Liver (tissue), 3 donors: ENCODE measurements at regions not wholly inside any gene's neighbourhood (a gene's known extent, or its start where the extent isn't known, plus 50 kb on each side); places are given as distances from the start of the nearest gene placed in this dataset.

Source experiments
- GABPA ChIP-seq, 2 donors: IDR thresholded peaks in 1 of 2; conservative IDR thresholded peaks in 1 of 2; 2 replicates each; pipeline ENCODE4 v1.6.1; 2016; ENCODE audit warnings: antibody characterized with exemption in 2 of 2, mild to moderate bottlenecking in 1 of 2, moderate library complexity in 1 of 2
- JUND ChIP-seq, 2 donors: IDR thresholded peaks; 2 replicates each; pipeline ENCODE4 v1.6.1; 2016; ENCODE audit warnings: antibody characterized with exemption in 2 of 2
- NR2F2 ChIP-seq: IDR thresholded peaks from 2 replicates; pipeline ENCODE4 v1.6.1; 2016; ENCODE audit warnings: antibody characterized with exemption
- RAD21 ChIP-seq, 2 donors: IDR thresholded peaks; 2 replicates each; pipeline ENCODE4 v1.6.1; 2016; ENCODE audit warnings: antibody characterized with exemption in 2 of 2, mild to moderate bottlenecking in 2 of 2
- RXRA ChIP-seq, 2 donors: IDR thresholded peaks; 2 replicates each; pipeline ENCODE4 v1.6.1; 2017 to 2018; ENCODE audit warnings: antibody characterized with exemption in 2 of 2, mild to moderate bottlenecking in 1 of 2
- SP1 ChIP-seq: IDR thresholded peaks from 2 replicates; pipeline ENCODE4 v1.6.1; 2018; ENCODE audit warnings: antibody characterized with exemption, mild to moderate bottlenecking
- TF ChIP-seq, protein P1 (sequence below): IDR thresholded peaks from 2 replicates; pipeline ENCODE4 v1.6.1; 2016; ENCODE audit warnings: antibody characterized with exemption
- TF ChIP-seq, protein P2 (sequence below): fragments of 150-350 bp; IDR thresholded peaks from 2 replicates; pipeline ENCODE4 v1.5.1; 2017; ENCODE audit warnings: improper control_type of control experiment, low read depth, low read length; ENCODE audit not compliant: missing input control
- TF ChIP-seq, protein P3 (sequence below): IDR thresholded peaks from 2 replicates; pipeline ENCODE4 v1.6.1; 2016; ENCODE audit warnings: antibody characterized with exemption, mild to moderate bottlenecking
- TF ChIP-seq, protein P4 (sequence below): IDR thresholded peaks from 2 replicates; pipeline ENCODE4 v1.6.1; 2016; ENCODE audit warnings: antibody characterized with exemption
- TF ChIP-seq, protein P5 (sequence below): IDR thresholded peaks from 2 replicates; pipeline ENCODE4 v1.6.1; 2016; ENCODE audit warnings: antibody characterized with exemption
- donor health status: healthy.
- donor health status: healthy.

DNA sequence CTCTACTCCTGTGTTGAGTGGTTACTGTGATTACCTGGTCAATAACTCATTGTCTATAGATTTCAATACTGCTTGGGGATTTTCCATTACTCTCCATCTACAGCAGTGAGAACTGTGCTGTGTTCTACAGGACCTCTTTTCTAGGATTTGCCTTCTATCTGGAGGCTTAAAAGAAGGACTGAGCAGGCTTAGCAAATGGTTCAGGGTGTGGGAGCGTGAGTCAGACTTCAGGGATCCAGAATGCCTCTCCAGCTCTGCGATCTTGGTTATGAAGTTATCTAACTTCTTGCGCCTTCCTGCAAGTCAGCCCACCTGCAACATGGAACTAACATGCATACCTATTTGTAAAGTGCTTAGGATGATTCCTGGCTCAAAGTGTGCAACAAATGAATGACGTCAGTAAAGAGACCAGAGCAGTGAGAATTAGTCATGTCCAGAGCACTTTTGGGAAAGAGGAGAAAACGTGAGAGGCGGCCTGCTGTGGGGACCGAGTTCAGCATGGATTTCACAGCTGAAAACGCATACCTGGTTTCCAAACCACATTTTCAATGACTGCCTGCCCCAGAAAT lies 610.1 kb upstream of the CDH4 start:
- TF ChIP-seq, protein P1, sequence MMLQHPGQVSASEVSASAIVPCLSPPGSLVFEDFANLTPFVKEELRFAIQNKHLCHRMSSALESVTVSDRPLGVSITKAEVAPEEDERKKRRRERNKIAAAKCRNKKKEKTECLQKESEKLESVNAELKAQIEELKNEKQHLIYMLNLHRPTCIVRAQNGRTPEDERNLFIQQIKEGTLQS, result no peak
- TF ChIP-seq, protein P2, sequence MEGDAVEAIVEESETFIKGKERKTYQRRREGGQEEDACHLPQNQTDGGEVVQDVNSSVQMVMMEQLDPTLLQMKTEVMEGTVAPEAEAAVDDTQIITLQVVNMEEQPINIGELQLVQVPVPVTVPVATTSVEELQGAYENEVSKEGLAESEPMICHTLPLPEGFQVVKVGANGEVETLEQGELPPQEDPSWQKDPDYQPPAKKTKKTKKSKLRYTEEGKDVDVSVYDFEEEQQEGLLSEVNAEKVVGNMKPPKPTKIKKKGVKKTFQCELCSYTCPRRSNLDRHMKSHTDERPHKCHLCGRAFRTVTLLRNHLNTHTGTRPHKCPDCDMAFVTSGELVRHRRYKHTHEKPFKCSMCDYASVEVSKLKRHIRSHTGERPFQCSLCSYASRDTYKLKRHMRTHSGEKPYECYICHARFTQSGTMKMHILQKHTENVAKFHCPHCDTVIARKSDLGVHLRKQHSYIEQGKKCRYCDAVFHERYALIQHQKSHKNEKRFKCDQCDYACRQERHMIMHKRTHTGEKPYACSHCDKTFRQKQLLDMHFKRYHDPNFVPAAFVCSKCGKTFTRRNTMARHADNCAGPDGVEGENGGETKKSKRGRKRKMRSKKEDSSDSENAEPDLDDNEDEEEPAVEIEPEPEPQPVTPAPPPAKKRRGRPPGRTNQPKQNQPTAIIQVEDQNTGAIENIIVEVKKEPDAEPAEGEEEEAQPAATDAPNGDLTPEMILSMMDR, result no peak
- TF ChIP-seq JUND (IDR thresholded peaks at IDR 0.05) (no peak), RAD21 (IDR thresholded peaks at IDR 0.05) (no peak), RXRA (IDR thresholded peaks at IDR 0.05) (no peak), SP1 (no peak), NR2F2 (no peak), GABPA (IDR thresholded peaks at IDR 0.05 in 1 of 2, conservative IDR thresholded peaks at IDR 0.05 in 1 of 2) (no peak)
- TF ChIP-seq, protein P3, sequence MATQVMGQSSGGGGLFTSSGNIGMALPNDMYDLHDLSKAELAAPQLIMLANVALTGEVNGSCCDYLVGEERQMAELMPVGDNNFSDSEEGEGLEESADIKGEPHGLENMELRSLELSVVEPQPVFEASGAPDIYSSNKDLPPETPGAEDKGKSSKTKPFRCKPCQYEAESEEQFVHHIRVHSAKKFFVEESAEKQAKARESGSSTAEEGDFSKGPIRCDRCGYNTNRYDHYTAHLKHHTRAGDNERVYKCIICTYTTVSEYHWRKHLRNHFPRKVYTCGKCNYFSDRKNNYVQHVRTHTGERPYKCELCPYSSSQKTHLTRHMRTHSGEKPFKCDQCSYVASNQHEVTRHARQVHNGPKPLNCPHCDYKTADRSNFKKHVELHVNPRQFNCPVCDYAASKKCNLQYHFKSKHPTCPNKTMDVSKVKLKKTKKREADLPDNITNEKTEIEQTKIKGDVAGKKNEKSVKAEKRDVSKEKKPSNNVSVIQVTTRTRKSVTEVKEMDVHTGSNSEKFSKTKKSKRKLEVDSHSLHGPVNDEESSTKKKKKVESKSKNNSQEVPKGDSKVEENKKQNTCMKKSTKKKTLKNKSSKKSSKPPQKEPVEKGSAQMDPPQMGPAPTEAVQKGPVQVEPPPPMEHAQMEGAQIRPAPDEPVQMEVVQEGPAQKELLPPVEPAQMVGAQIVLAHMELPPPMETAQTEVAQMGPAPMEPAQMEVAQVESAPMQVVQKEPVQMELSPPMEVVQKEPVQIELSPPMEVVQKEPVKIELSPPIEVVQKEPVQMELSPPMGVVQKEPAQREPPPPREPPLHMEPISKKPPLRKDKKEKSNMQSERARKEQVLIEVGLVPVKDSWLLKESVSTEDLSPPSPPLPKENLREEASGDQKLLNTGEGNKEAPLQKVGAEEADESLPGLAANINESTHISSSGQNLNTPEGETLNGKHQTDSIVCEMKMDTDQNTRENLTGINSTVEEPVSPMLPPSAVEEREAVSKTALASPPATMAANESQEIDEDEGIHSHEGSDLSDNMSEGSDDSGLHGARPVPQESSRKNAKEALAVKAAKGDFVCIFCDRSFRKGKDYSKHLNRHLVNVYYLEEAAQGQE, result no peak
- TF ChIP-seq, protein P4, sequence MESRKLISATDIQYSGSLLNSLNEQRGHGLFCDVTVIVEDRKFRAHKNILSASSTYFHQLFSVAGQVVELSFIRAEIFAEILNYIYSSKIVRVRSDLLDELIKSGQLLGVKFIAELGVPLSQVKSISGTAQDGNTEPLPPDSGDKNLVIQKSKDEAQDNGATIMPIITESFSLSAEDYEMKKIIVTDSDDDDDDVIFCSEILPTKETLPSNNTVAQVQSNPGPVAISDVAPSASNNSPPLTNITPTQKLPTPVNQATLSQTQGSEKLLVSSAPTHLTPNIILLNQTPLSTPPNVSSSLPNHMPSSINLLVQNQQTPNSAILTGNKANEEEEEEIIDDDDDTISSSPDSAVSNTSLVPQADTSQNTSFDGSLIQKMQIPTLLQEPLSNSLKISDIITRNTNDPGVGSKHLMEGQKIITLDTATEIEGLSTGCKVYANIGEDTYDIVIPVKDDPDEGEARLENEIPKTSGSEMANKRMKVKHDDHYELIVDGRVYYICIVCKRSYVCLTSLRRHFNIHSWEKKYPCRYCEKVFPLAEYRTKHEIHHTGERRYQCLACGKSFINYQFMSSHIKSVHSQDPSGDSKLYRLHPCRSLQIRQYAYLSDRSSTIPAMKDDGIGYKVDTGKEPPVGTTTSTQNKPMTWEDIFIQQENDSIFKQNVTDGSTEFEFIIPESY, result no peak
- TF ChIP-seq, protein P5, sequence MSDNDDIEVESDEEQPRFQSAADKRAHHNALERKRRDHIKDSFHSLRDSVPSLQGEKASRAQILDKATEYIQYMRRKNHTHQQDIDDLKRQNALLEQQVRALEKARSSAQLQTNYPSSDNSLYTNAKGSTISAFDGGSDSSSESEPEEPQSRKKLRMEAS, result no peak
